GM12875 (cell line): ENCODE measurements at regions not wholly inside any gene's neighbourhood (a gene's known extent, or its start where the extent isn't known, plus 50 kb on each side); places are given as distances from the start of the nearest gene placed in this dataset.

Source experiments
- H3K4me3 ChIP-seq: one replicate; pipeline ENCODE4 v1.5.1; 2011; ENCODE audit warnings: low read depth, low read length, control low read depth
- TF ChIP-seq, protein P1 (sequence below): IDR thresholded peaks from 2 replicates; pipeline ENCODE4 v1.5.1; 2011; ENCODE audit warnings: low read depth, mild to moderate bottlenecking, control low read depth, inconsistent platforms, low read length, moderate library complexity, borderline replicate concordance; ENCODE audit not compliant: insufficient read depth

DNA sequence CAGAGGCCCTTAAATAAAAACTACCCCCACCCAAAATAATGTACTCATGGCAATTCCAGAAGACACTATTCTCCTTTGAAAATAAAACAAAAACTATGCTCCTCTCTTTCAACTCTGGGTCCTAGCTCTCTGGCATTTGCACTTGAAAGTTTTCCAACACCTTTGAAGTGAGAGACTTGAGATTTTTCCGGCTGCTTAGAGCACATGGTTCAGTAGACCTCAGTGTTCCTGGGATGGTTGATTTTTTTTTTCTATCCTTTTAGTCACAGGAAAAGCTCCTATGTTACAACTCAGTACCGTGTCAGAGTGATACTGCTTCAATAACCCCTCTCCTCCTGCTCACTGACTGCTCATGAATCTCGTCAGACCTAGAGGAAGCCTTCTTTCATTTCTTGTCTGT, 118.3 kb upstream of the TUSC7 start:
- no peak overlapping the region for H3K4me3 ChIP-seq
- TF ChIP-seq, protein P1, sequence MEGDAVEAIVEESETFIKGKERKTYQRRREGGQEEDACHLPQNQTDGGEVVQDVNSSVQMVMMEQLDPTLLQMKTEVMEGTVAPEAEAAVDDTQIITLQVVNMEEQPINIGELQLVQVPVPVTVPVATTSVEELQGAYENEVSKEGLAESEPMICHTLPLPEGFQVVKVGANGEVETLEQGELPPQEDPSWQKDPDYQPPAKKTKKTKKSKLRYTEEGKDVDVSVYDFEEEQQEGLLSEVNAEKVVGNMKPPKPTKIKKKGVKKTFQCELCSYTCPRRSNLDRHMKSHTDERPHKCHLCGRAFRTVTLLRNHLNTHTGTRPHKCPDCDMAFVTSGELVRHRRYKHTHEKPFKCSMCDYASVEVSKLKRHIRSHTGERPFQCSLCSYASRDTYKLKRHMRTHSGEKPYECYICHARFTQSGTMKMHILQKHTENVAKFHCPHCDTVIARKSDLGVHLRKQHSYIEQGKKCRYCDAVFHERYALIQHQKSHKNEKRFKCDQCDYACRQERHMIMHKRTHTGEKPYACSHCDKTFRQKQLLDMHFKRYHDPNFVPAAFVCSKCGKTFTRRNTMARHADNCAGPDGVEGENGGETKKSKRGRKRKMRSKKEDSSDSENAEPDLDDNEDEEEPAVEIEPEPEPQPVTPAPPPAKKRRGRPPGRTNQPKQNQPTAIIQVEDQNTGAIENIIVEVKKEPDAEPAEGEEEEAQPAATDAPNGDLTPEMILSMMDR: no peak

DNA sequence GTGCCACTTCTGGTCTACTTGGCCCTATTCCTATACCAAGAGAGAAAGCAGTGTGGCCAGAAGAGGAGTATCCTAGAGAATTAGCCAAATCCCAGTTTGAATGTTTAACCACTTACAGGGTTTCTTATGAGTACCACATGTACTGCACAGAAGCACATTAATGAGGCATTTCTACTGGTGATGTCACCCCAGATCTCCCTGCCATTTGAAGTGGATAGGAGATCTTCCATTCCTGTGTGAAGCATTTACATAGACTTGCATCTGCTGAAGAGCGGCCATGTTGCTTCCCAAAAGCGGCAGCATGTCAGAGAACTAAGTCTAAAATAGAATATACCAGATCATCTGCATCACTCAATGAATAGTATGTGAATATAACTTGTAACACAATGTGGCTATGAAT, 108.4 kb upstream of the TUSC7 start:
- no peak overlapping the region for H3K4me3 ChIP-seq
- TF ChIP-seq, protein P1: no peak

DNA sequence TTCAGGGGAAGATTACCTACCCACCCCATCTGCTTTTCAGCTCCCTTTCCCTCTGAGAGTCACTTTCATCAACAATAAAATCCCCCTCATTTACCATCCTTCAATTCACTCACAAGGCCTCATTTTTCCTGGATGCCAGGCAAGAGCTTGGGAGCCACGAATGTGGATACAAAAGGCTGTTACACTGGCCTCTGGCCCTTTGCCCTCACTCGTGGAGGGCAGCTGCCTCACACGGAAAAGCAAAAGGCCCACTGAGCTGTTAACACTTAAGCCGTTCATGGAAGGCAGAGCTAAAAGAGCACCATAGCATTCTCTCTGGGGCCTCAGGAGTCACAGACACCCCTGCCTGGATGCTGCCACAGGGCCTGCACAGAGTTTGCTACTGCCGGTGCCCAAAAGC, 102.4 kb upstream of the TUSC7 start:
- H3K4me3 ChIP-seq: no peak overlapping the region
- TF ChIP-seq, protein P1: no peak

DNA sequence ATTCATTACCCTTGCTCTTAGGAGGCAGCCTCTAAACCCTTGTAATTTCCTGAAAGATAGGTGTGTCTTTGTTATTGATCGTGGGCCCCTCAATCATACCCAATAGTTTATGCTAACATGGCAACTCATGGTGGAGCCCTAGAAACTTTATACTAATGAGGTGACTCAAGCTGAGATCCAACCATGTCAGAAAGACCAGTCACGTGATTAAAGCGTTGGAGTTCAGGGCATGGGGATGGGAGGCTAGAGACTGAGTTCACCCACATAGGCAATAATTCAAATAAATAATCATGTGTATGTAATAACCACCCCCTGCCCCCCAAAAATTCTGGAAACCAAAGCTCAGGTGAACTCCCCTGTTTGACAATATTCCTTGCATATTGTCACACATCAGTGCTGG, 99.5 kb upstream of the TUSC7 start:
- TF ChIP-seq, protein P1: no peak
- H3K4me3 ChIP-seq: no peak overlapping the region

DNA sequence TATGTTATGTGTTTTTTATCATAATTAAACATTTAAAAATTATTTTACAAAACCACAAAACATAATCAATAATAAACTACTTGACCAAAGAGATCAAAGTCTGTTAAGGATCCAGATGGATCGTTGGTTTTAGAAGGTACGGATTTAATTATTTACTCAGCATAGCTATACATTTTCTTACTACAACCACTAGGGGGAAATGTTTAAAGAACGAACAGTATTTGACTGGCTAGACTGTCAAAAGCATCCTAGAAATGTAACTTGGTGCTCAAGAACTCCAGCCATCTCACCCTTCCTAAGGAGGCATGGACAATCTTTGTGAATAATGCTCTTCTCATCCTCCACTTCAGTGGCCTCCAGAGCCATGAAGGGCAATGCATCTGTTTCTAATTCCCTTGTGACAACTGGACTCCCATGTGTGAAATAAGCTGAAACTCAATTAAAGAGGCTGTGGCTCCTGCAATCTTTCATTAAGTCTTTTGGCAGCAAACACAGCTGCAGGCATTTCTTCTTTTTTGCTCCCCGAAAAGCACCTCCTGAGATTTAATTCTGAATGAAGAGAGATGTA, 94.7 kb upstream of the TUSC7 start:
- no peak overlapping the region for H3K4me3 ChIP-seq
- TF ChIP-seq, protein P1: peak; percentile 27; the same call in 1 of the 2 replicates

DNA sequence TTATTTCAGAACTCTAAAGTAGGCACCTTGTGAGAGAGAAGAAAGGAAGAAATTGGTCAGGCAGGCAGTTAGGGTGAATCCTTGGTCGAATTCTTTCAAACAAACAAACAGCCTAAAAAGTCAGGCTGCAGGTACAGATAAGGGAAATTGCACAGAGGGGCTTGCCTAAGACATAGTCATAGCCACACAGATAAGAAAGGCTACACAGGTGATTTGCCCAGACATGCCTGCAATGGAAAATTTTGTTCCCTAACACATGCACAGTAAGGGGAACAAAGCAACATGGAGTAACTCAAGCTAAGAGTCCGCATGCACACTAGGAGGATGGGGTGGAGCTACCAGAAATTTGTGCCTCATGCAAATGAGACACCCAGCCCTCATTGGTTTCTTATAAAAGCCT, 91.4 kb upstream of the TUSC7 start:
- TF ChIP-seq, protein P1: no peak

DNA sequence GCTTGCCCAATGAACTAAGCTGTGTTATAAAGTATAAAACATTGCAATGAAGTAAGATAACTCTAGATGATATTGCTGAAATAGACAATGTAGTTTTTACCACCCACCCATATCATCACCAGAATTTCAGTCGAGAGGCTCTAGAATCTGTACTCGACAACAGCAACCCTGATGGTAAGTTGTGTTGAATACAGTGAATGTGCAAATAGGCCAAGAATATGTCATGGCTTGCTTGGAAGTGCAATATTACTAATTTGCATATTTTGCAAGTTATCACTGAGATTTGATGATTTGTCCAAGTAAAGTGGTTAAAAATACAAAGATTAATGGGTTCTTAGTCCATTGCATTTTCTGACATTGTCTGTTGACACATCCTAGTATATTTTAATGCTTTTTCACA, 90.6 kb upstream of the TUSC7 start:
- no peak overlapping the region for H3K4me3 ChIP-seq
- TF ChIP-seq, protein P1: no peak

More for the DNA sequence above, 91.4 kb upstream of the TUSC7 start:
- no peak overlapping the region for H3K4me3 ChIP-seq
